Omental fat pad (tissue), 3 donors: ENCODE measurements at regions not wholly inside any gene's neighbourhood (a gene's known extent, or its start where the extent isn't known, plus 50 kb on each side); places are given as distances from the start of the nearest gene placed in this dataset.

ENCODE experiments used
- ATAC-seq: fragments of 150-250 bp; one replicate; pipeline ENCODE4 v1.9.1; 2016; ENCODE audit warnings: mild to moderate bottlenecking, moderate library complexity; ENCODE audit not compliant: low FRiP score
- DNase-seq: peaks from one replicate; pipeline ENCODE4 v3.0.0-alpha.2; 2019; ENCODE audit warnings: low spot score
- CTCF ChIP-seq, 3 donors: fragments of 450-650 bp; IDR thresholded peaks; one replicate each; pipeline ENCODE4 v1.5.1; 2016 to 2017; ENCODE audit warnings: antibody characterized with exemption in 3 of 3, mild to moderate bottlenecking in 3 of 3, moderate library complexity in 2 of 3

DNA sequence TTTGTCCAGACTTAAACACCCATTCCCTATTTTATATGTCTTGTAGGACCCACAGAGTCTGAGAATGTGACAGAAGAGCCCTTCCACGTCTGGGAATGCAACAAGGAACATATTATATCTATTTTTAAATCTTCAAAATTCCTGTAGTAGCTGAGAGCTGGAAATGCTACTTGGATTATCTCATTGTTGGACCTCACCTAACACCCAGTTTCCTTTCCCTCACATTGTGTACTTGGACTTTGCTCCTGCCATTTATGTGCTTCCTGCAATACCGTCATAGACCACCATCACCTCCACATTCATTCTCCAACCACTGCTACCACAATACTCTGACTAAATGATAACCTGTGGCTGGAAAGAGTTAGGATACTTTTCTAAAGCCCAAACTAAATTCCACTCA lies 335.4 kb downstream of the COL12A1 start:
- no peak for TF ChIP-seq CTCF (IDR thresholded peaks at IDR 0.05)
- ATAC-seq (no peak), DNase-seq (no peak)

- no peak for TF ChIP-seq CTCF (IDR thresholded peaks at IDR 0.05)
- DNase-seq (no peak), ATAC-seq (no peak)
Measured at GRCh38 chr6:74867291-74867690, 338.6 kb downstream of the COL12A1 start.

DNA sequence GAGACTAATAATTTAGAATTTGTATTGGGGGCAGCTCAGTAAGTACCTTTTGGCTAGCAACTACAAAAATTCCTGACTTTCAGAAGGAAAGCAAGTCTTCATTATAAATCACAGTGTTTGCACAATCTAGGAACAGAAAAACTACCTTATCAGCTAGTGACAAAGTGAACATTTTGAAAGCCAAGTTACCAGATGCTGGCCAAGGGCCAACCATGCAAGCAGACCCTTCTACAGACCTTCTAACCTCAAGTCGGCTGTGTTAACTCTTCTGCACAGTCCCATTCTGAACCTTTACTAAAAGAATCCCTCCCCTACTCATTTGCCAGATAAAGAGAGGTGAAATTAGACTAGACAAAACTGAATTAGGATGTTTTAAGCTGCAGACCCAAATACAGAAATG lies 341.9 kb downstream of the COL12A1 start:
- DNase-seq = no peak
- TF ChIP-seq CTCF (IDR thresholded peaks at IDR 0.05) = no peak
- no peak for ATAC-seq

GRCh38 chr6:74860456-74860855 lies 345.4 kb downstream of the COL12A1 start:
- DNase-seq (no peak), ATAC-seq (no peak)
- no peak for TF ChIP-seq CTCF (IDR thresholded peaks at IDR 0.05)

- DNase-seq (no peak), ATAC-seq (no peak)
- TF ChIP-seq CTCF (IDR thresholded peaks at IDR 0.05) = no peak
Measured at GRCh38 chr6:74857157-74857556, 348.7 kb downstream of the COL12A1 start.

GRCh38 chr6:74853991-74854390 lies 351.9 kb downstream of the COL12A1 start:
- TF ChIP-seq CTCF (IDR thresholded peaks at IDR 0.05) = no peak
- ATAC-seq (no peak), DNase-seq (no peak)

DNA sequence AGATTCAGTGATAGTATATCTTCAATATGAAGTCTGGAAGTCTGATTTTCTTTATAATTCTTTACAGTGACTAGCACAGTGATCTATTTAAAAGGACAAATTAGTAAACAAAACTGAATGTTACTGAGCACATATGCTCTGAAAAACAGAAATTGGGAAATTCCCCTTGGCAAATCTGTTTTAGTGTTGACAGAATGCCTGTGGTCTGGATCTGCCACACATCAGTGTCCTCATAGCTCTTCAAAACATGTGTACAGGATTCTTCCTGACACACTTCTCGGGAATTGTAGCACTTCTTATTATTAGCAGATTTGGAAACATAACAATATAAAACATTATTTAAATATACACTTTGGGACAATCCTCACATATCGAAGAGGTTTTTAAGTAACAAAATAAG lies 354.3 kb downstream of the COL12A1 start:
- TF ChIP-seq CTCF (IDR thresholded peaks at IDR 0.05) = no peak
- DNase-seq = no peak
- ATAC-seq = no peak
